IMR-90 (cell line): ENCODE measurements at regions not wholly inside any gene's neighbourhood (a gene's known extent, or its start where the extent isn't known, plus 50 kb on each side); places are given as distances from the start of the nearest gene placed in this dataset.
A peak's percentile ranks its signal among the peaks of the same experiment; 100 is the strongest.

Experiments used
- ATAC-seq: fragments of 200-7000 bp; cut with Tn5 transposase; 2 replicates; pipeline ENCODE4 v1.9.1; 2020; ENCODE audit warnings: low read depth, mild to moderate bottlenecking, moderate library complexity
- BruUV-seq: library from RNA; stranded (reverse); fragments of 400-500 nt; replicated peaks from 2 replicates; lab custom pipeline; 2021; lab: Mats Ljungman, UMichigan
- CTCF ChIA-PET: fragments of 300-600 bp; formaldehyde crosslinking; extraction: SDS; loops from one replicate; lab custom pipeline; 2021; ENCODE audit warnings: antibody characterized with exemption; lab: Yijun Ruan, JAX
- POLR2A ChIA-PET: fragments of 300-600 bp; sonication (Branson Sonifier 250); formaldehyde crosslinking; loops from one replicate; lab custom pipeline; 2022; ENCODE audit warnings: antibody characterized with exemption; ENCODE audit not compliant: unreplicated experiment; lab: Charles Lee
- DNase-seq: peaks from one replicate; pipeline ENCODE4 v3.0.0; 2013
- H2AFZ ChIP-seq: replicated peaks from 2 replicates; pipeline ENCODE3; 2013; ENCODE audit warnings: low read length, mild to moderate bottlenecking; ENCODE audit not compliant: poor library complexity
- H2AK5ac ChIP-seq: 2 replicates; pipeline ENCODE4 v1.6.1; 2013; ENCODE audit warnings: low read depth, low read length, inconsistent platforms
- H2AK9ac ChIP-seq: replicated peaks from 2 replicates; pipeline ENCODE3; 2013; ENCODE audit warnings: mild to moderate bottlenecking, low read depth, low read length, moderate library complexity; ENCODE audit not compliant: poor library complexity
- H2BK120ac ChIP-seq: 2 replicates; pipeline ENCODE4 v1.6.1; 2013; ENCODE audit warnings: low read depth, low read length, inconsistent platforms
- H2BK15ac ChIP-seq: 3 replicates; pipeline ENCODE4 v1.6.1; 2013; ENCODE audit warnings: low read depth, low read length, inconsistent platforms
- H2BK20ac ChIP-seq: 2 replicates; pipeline ENCODE4 v1.6.1; 2013; ENCODE audit warnings: low read depth, mild to moderate bottlenecking, inconsistent platforms, low read length, moderate library complexity
- H2BK5ac ChIP-seq: 2 replicates; pipeline ENCODE4 v1.6.1; 2013; ENCODE audit warnings: mild to moderate bottlenecking, low read depth, low read length, inconsistent platforms; ENCODE audit not compliant: poor library complexity, severe bottlenecking
- H3K14ac ChIP-seq: replicated peaks from 2 replicates; pipeline ENCODE4 v1.6.1; 2013; ENCODE audit warnings: low read depth, low read length, inconsistent platforms
- H3K18ac ChIP-seq: 2 replicates; pipeline ENCODE4 v1.6.1; 2013; ENCODE audit warnings: low read depth, low read length, control low read depth
- H3K23ac ChIP-seq: 2 replicates; pipeline ENCODE4 v1.6.1; 2013; ENCODE audit warnings: low read depth, low read length, inconsistent platforms
- H3K27ac ChIP-seq: 2 replicates; pipeline ENCODE4 v1.5.1; 2013; ENCODE audit warnings: mild to moderate bottlenecking, control low read depth, low read length; ENCODE audit not compliant: insufficient read depth
- H3K27me3 ChIP-seq: 2 replicates; pipeline ENCODE4 v1.6.1; 2013; ENCODE audit warnings: low read length; ENCODE audit not compliant: control insufficient read depth, insufficient read depth
- H3K36me3 ChIP-seq: 2 replicates; pipeline ENCODE4 v1.6.1; 2013; ENCODE audit warnings: low read length, mixed read lengths; ENCODE audit not compliant: control insufficient read depth, insufficient read depth
- H3K4ac ChIP-seq: 2 replicates; pipeline ENCODE4 v1.6.1; 2013; ENCODE audit warnings: low read depth, low read length, inconsistent platforms
- H3K4me1 ChIP-seq: 2 replicates; pipeline ENCODE4 v1.6.1; 2013; ENCODE audit warnings: low read length, mixed read lengths; ENCODE audit not compliant: control insufficient read depth, insufficient read depth
- H3K4me2 ChIP-seq: 2 replicates; pipeline ENCODE4 v1.6.1; 2013; ENCODE audit warnings: low read depth, mild to moderate bottlenecking, control low read depth, low read length, moderate library complexity
- H3K4me3 ChIP-seq: 2 replicates; pipeline ENCODE4 v1.5.1; 2013; ENCODE audit warnings: low read depth, mild to moderate bottlenecking, control low read depth, low read length, moderate library complexity; ENCODE audit not compliant: insufficient read depth
- H3K56ac ChIP-seq: 2 replicates; pipeline ENCODE4 v1.6.1; 2013; ENCODE audit warnings: low read length, inconsistent platforms; ENCODE audit not compliant: insufficient read depth; ENCODE audit errors: extremely low read depth
- H3K79me1 ChIP-seq, 2 experiments: 2 replicates each; pipeline ENCODE4 v1.6.1; 2013; ENCODE audit warnings: low read length in 2 of 2, inconsistent platforms in 1 of 2, low read depth in 1 of 2
- H3K9ac ChIP-seq: 2 replicates; pipeline ENCODE4 v1.6.1; 2013; ENCODE audit warnings: low read depth, low read length, control low read depth
- H3K9me1 ChIP-seq: 2 replicates; pipeline ENCODE4 v1.6.1; 2013; ENCODE audit warnings: low read length, inconsistent platforms; ENCODE audit not compliant: insufficient read depth
- H3K9me3 ChIP-seq: 2 replicates; pipeline ENCODE4 v1.6.1; 2013; ENCODE audit warnings: low read length; ENCODE audit not compliant: control insufficient read depth, insufficient read depth
- H4K20me1 ChIP-seq: 2 replicates; pipeline ENCODE4 v1.6.1; 2013; ENCODE audit warnings: low read length, inconsistent platforms; ENCODE audit not compliant: insufficient read depth
- H4K5ac ChIP-seq: 2 replicates; pipeline ENCODE4 v1.6.1; 2013; ENCODE audit warnings: mild to moderate bottlenecking, low read depth, low read length, control low read depth
- H4K8ac ChIP-seq, 2 experiments: 2 replicates each; pipeline ENCODE4 v1.6.1; 2013; ENCODE audit warnings: low read depth in 2 of 2, low read length in 2 of 2, control low read depth in 1 of 2, inconsistent platforms in 1 of 2
- H4K91ac ChIP-seq: 2 replicates; pipeline ENCODE4 v1.6.1; 2013; ENCODE audit warnings: low read depth, low read length, inconsistent platforms; ENCODE audit not compliant: insufficient read depth
- BHLHE40 ChIP-seq: fragments of 150-350 bp; IDR thresholded peaks from 2 replicates; pipeline ENCODE4 v1.6.1; 2016; ENCODE audit warnings: mild to moderate bottlenecking, low read depth, low read length
- CEBPB ChIP-seq: IDR thresholded peaks from 2 replicates; pipeline ENCODE4 v1.6.1; 2012; ENCODE audit warnings: low read depth, low read length, improper control_type of control experiment
- ELK1 ChIP-seq: fragments of 150-350 bp; IDR thresholded peaks from 2 replicates; pipeline ENCODE4 v1.6.1; 2016; ENCODE audit warnings: low read depth, mild to moderate bottlenecking, low read length, moderate library complexity, borderline replicate concordance
- FOS ChIP-seq: fragments of 150-350 bp; IDR thresholded peaks from 2 replicates; pipeline ENCODE4 v1.6.1; 2016; ENCODE audit warnings: low read depth, low read length
- MAFK ChIP-seq: IDR thresholded peaks from 2 replicates; pipeline ENCODE4 v1.6.1; 2012; ENCODE audit warnings: low read depth, low read length, improper control_type of control experiment
- MAZ ChIP-seq: IDR thresholded peaks from 2 replicates; pipeline ENCODE4 v1.6.1; 2012; ENCODE audit warnings: low read depth, mild to moderate bottlenecking, low read length, improper control_type of control experiment, moderate library complexity, borderline replicate concordance
- MXI1 ChIP-seq: IDR thresholded peaks from 2 replicates; pipeline ENCODE4 v1.6.1; 2012; ENCODE audit warnings: low read depth, mild to moderate bottlenecking, low read length, moderate library complexity, borderline replicate concordance
- RAD21 ChIP-seq: IDR thresholded peaks from 2 replicates; pipeline ENCODE4 v1.6.1; 2012; ENCODE audit warnings: low read length, improper control_type of control experiment
- RCOR1 ChIP-seq: IDR thresholded peaks from 2 replicates; pipeline ENCODE4 v1.6.1; 2012; ENCODE audit warnings: mild to moderate bottlenecking, low read length, improper control_type of control experiment; ENCODE audit not compliant: insufficient replicate concordance
- RFX5 ChIP-seq: IDR thresholded peaks from 2 replicates; pipeline ENCODE4 v1.8.0; 2012; ENCODE audit warnings: low read depth, mild to moderate bottlenecking, low read length, moderate library complexity
- SMC3 ChIP-seq: fragments of 150-350 bp; IDR thresholded peaks from 2 replicates; pipeline ENCODE4 v1.6.1; 2016; ENCODE audit warnings: low read depth, mild to moderate bottlenecking, antibody characterized with exemption, low read length, moderate library complexity
- WGBS, 2 experiments: methylation state at CpG; one replicate each; pipeline versions ENCODE4 v1.1.5 to v1.1.7; 2013; ENCODE audit warnings: missing lambda C conversion rate in 2 of 2; ENCODE audit not compliant: insufficient read length in 1 of 2; ENCODE audit errors: extremely low coverage in 2 of 2; 5-methylcytosine and 5-hydroxymethylcytosine counted together
- dilution Hi-C: fragments of 300-500 bp; cut with HindIII; formaldehyde crosslinking; loops from one replicate; pipeline ENCODE4 v1.14.3; 2018; ENCODE audit warnings: low sequenced_read_pairs; ENCODE audit not compliant: unreplicated experiment
- in situ Hi-C: fragments of 300-500 bp; cut with MboI; formaldehyde crosslinking; loops from 3 replicates; pipeline ENCODE4 v1.14.3; 2019; ENCODE audit warnings: low sequenced_read_pairs, inconsistent platforms, mixed read lengths
- intact Hi-C: fragments of 100-400 bp; cut with micrococcal nuclease; formaldehyde crosslinking; loops from 2 replicates; pipeline ENCODE4 v1.10.0; 2022
- TF ChIP-seq, protein P1 (sequence below): fragments of 150-350 bp; IDR thresholded peaks from 2 replicates; pipeline ENCODE4 v1.6.1; 2017; ENCODE audit warnings: mild to moderate bottlenecking, antibody characterized with exemption, low read length, low read depth

DNA sequence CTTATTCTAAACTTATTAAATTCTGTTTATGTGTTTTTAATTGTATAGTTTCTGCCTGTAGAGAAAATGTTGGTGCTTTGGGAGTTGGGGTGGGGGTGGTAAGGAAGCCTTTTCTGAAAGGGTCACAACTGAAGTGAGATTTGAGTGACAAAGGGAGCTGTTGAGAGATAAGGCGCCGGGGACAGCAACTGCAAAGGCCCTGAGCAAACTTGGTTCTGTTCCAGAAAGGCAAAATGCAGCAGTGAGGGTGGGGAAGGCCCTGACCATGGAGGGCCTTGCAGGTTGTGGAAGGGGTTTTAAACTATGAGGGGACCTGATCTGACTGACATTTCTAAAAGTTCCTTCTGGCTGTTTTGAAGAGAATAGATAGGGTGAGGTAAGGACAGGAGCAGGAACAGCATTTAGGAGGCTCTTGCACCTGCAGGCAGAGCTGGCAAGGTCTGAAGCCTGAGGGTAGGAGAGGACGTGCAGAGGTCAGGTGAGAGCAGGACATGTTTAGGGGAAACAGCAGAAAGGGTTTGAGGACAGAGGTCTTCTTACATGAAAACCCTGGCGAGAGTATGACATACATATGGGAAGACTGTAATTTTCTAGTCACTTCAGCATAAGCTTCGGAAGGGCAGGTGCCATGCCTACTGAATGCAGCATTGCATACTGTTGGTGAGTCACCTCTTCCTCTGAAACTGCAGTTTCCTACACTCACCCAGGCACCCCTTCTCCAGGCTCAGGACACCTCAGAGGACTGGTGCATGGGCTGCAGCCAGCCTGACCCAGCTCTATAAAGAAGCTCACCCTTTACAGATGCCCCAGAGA, 190.7 kb downstream of the SNX19 start:
- Histone ChIP-seq H3K79me1 (no peaks in the 10 kb centered on the region), H3K14ac (0 out of 2 replicates have a peak overlapping the region, but pooled peaks have one; percentile 17), H4K91ac (peak overlapping the region; percentile 20; the same call in 1 of the 2 replicates), H2AK9ac (no peak overlapping the region), H2AK5ac (no peak overlapping the region), H4K5ac (no peak overlapping the region), H3K4me1 (peaks cover 12% of the 10 kb centered on the region), H3K4ac (peak overlapping the region; percentile 28), H3K36me3 (no peaks in the 10 kb centered on the region), H3K27ac (peak overlapping the region; percentile 31; the same call in 1 of the 2 replicates), H3K9ac (no peak overlapping the region), H3K4me2 (no peak overlapping the region), H3K18ac (no peak overlapping the region; the same call in 1 of the 2 replicates), H2BK120ac (peak overlapping the region; percentile 57), H3K9me3 (peaks cover 6% of the 10 kb centered on the region), H3K56ac (no peak overlapping the region), H2BK15ac (no peak overlapping the region), H2BK20ac (no peak overlapping the region), H4K8ac (no peak overlapping the region), H3K4me3 (no peak overlapping the region), H3K23ac (no peak overlapping the region), H3K9me1 (peaks cover 8% of the 10 kb centered on the region; the same call in 1 of the 2 replicates), H2AFZ (peak overlapping the region; percentile 44), H3K27me3 (no peaks in the 10 kb centered on the region), H2BK5ac (no peak overlapping the region), H4K20me1 (no peaks in the 10 kb centered on the region)
- DNase-seq (peak; percentile 44), ATAC-seq (peak; percentile 67)
- CTCF ChIA-PET: interaction anchor here (0.6 kb wide), 1 partner anchor 39 kb away, joined by 3 read pairs; no protein-coding TSS in a partner anchor
- no TSS peak for BruUV-seq
- POLR2A ChIA-PET: no interaction called here
- no peak for TF ChIP-seq SMC3
- TF ChIP-seq, protein P1, sequence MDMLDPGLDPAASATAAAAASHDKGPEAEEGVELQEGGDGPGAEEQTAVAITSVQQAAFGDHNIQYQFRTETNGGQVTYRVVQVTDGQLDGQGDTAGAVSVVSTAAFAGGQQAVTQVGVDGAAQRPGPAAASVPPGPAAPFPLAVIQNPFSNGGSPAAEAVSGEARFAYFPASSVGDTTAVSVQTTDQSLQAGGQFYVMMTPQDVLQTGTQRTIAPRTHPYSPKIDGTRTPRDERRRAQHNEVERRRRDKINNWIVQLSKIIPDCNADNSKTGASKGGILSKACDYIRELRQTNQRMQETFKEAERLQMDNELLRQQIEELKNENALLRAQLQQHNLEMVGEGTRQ: no peak
- TF ChIP-seq MAFK: no peak
- TF ChIP-seq CEBPB: no peak
- no peak for TF ChIP-seq MAZ
- no peak for TF ChIP-seq ELK1
- no peak for TF ChIP-seq MXI1
- TF ChIP-seq RCOR1: no peak
- no peak for TF ChIP-seq RAD21
- no peak for TF ChIP-seq RFX5
- no peak for TF ChIP-seq FOS
- no peak for TF ChIP-seq BHLHE40
- in situ Hi-C loops (no loop called here), dilution Hi-C loops (no loop called here), intact Hi-C loops (no loop called here)
- WGBS, 2 experiments: 67% methylated on average over 2 of the region's 5 CpGs; no CpG with 5 or more reads in 1 of the 2 experiments
